ENCODE measurements at regions not wholly inside any gene's neighbourhood (a gene's known extent, or its start where the extent isn't known, plus 50 kb on each side); places are given as distances from the start of the nearest gene placed in this dataset.

GRCh38 chr2:225223301-225223700 is 176.2 kb upstream of the NYAP2 start:
- no peak overlapping the region for H3K27ac ChIP-seq

DNA sequence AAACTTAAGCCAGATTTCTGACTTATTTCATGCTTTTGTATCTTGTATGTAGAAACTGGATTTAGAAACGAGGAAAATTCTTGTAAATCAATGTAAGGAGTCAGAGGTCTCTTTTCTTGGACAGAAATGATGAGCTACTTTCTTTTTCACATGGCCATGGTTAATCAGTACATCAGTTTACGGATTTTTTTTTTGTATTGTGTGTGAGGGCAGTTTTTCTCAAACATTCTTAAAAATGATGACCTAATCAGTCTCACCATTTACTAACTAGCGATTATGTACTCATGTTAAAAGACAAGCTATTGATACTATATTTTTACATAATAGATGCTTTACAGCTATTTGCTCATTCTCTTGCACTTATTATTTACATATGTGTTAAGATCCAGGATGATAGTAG is 165.2 kb upstream of the DOCK10 start:
- H3K36me3 ChIP-seq = no peaks in the 10 kb centered on the region
- intact Hi-C loops (cut with DNase I) = no loop called here
- H3K4me3 ChIP-seq = no peak overlapping the region
- no peak for DNase-seq
- ATAC-seq = no peak
- H3K27ac ChIP-seq = no peak overlapping the region
- H3K4me1 ChIP-seq = no peaks in the 10 kb centered on the region
- H3K27me3 ChIP-seq = no peaks in the 10 kb centered on the region
- WGBS, 2 donors = 64 to 66% methylated on average over 3 of the region's 3 CpGs
- TF ChIP-seq CTCF (IDR thresholded peaks at IDR 0.05) = no peak
- no peaks in the 10 kb centered on the region for H3K9me3 ChIP-seq

More at GRCh38 chr2:225223301-225223700, 176.2 kb upstream of the NYAP2 start:
- Histone ChIP-seq H3K36me3 (no peaks in the 10 kb centered on the region), H3K27me3 (no peaks in the 10 kb centered on the region), H3K4me3 (no peak overlapping the region), H3K9me3 (no peaks in the 10 kb centered on the region), H3K4me1 (no peaks in the 10 kb centered on the region)
- intact Hi-C loops (cut with DNase I) = no loop called here
- ATAC-seq = no peak
- TF ChIP-seq CTCF (IDR thresholded peaks at IDR 0.05) = no peak
- no peak for DNase-seq

DNA sequence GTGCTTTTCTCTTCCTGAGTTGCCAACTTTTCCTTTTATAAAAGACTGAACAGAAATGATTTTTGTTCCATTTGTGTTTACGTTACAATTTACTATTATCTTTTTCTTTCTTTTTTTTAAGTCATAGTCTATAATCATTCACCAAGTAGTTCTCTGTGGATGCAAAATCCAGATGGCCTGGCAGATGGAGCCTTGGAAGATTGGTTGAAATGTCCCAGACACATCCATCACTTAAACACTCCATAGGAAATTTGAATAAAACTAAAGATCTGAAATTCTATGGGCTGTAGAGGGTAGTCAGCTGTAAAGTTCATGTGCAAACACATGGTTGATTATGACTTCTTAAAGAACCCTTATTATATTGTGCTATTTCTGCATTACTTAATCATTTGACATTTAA is 164.8 kb upstream of the DOCK10 start:
- H3K4me1 ChIP-seq = no peaks in the 10 kb centered on the region
- 77 to 78% methylated on average over 1 of the region's 1 CpG for WGBS, 2 donors
- DNase-seq (no peak), ATAC-seq (no peak)
- H3K27me3 ChIP-seq = no peaks in the 10 kb centered on the region
- intact Hi-C loops (cut with DNase I) = no loop called here
- H3K9me3 ChIP-seq = no peaks in the 10 kb centered on the region
- no peaks in the 10 kb centered on the region for H3K36me3 ChIP-seq
- H3K27ac ChIP-seq = no peak overlapping the region
- H3K4me3 ChIP-seq = no peak overlapping the region
- TF ChIP-seq CTCF (IDR thresholded peaks at IDR 0.05) = no peak

- Histone ChIP-seq H3K9me3 (no peaks in the 10 kb centered on the region), H3K27me3 (no peaks in the 10 kb centered on the region), H3K27ac (no peak overlapping the region), H3K36me3 (no peaks in the 10 kb centered on the region), H3K4me3 (no peak overlapping the region), H3K4me1 (no peaks in the 10 kb centered on the region)
- DNase-seq (no peak), ATAC-seq (no peak)
- no peak for TF ChIP-seq CTCF (IDR thresholded peaks at IDR 0.05)
- WGBS, 2 donors = 82 to 89% methylated on average over 1 of the region's 1 CpG
- intact Hi-C loops (cut with DNase I) = no loop called here
Measured at GRCh38 chr2:225196579-225196978, 154.3 kb upstream of the DOCK10 start.

DNA sequence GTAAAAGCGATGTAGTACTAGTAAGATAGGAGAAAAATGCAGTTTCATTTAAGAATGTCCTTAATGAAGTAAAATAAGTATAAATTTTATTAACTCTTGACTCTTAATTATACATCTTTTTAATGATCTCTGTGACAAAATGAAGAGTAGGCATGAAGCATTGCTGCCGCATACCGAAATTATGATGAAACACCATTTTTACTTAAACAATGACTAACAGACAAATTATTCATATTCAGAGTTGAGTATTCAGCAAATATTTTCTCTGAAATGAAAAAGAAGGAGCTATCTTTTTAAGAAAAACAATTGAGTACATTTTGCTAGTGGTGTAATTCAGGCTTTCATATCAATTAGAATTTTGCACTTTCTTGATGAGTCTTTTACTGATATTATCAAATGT is 150.6 kb upstream of the DOCK10 start:
- Histone ChIP-seq H3K27me3 (peaks cover 0 to 22% (median 0%) of the 10 kb centered on the region in 7 donors), H3K9me3 (no peaks in the 10 kb centered on the region), H3K27ac (no peak overlapping the region), H3K4me1 (no peaks in the 10 kb centered on the region), H3K4me3 (no peak overlapping the region), H3K36me3 (no peaks in the 10 kb centered on the region)
- ATAC-seq = no peak
- no peak for DNase-seq
- WGBS, 2 donors = 92% methylated on average over 3 of the region's 3 CpGs
- TF ChIP-seq CTCF (IDR thresholded peaks at IDR 0.05) = no peak
- intact Hi-C loops (cut with DNase I) = no loop called here
